Prostate gland (tissue), 2 donors: ENCODE measurements at regions not wholly inside any gene's neighbourhood (a gene's known extent, or its start where the extent isn't known, plus 50 kb on each side); places are given as distances from the start of the nearest gene placed in this dataset.
"Not testable (repeated sequence)": the region's sequence is repeated elsewhere in the genome, so short reads cannot be mapped to it uniquely, and the experiment has no call there.

Experiments
- POLR2A ChIP-seq: fragments of 450-650 bp; IDR thresholded peaks from one replicate; pipeline ENCODE4 v1.6.1; 2016; ENCODE audit warnings: antibody characterized with exemption, mild to moderate bottlenecking
- POLR2AphosphoS5 ChIP-seq: sonication (generic); formaldehyde crosslinking; IDR thresholded peaks from one replicate; pipeline ENCODE4 v1.6.1; 2017; ENCODE audit warnings: antibody characterized with exemption
- TF ChIP-seq, protein P1 (sequence below), 4 experiments: fragments of 200-600 bp in 2 of 4; fragments of 450-650 bp in 2 of 4; sonication (generic) in 2 of 4; IDR thresholded peaks; 1 replicate in 3 of 4; 2 replicates in 1 of 4; pipeline ENCODE4 v1.5.1; 2016 to 2019; ENCODE audit warnings: antibody characterized with exemption in 4 of 4, mild to moderate bottlenecking in 2 of 4, moderate library complexity in 2 of 4

DNA sequence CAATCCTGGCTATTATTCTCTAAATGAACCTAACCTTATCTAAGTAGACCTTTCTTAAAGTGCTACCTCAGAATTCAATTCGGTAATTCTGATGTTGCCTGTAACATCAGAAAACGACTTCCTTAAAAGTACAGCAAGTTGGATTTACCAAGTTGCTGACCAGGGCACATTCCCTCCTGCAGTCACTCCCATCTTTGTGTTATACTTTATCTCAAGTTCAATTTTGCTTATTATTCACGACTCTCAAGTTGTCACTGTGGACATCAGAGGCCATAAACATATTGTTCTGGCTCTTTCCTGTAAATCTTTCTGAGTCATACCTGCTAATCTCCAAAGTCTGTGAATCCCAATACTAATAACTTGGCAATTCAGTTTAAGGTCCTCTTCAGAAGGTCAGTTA is 64.6 kb upstream of the ZSCAN2 start:
- TF ChIP-seq, protein P1, sequence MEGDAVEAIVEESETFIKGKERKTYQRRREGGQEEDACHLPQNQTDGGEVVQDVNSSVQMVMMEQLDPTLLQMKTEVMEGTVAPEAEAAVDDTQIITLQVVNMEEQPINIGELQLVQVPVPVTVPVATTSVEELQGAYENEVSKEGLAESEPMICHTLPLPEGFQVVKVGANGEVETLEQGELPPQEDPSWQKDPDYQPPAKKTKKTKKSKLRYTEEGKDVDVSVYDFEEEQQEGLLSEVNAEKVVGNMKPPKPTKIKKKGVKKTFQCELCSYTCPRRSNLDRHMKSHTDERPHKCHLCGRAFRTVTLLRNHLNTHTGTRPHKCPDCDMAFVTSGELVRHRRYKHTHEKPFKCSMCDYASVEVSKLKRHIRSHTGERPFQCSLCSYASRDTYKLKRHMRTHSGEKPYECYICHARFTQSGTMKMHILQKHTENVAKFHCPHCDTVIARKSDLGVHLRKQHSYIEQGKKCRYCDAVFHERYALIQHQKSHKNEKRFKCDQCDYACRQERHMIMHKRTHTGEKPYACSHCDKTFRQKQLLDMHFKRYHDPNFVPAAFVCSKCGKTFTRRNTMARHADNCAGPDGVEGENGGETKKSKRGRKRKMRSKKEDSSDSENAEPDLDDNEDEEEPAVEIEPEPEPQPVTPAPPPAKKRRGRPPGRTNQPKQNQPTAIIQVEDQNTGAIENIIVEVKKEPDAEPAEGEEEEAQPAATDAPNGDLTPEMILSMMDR (IDR thresholded peaks at IDR 0.05) = not testable (repeated sequence)
- not testable (repeated sequence) for TF ChIP-seq POLR2A, POLR2AphosphoS5
